H4 (cell line): ENCODE measurements at regions not wholly inside any gene's neighbourhood (a gene's known extent, or its start where the extent isn't known, plus 50 kb on each side); places are given as distances from the start of the nearest gene placed in this dataset.
A peak's percentile ranks its signal among the peaks of the same experiment; 100 is the strongest.

Source experiments
- DNase-seq: peaks from one replicate; pipeline ENCODE4 v3.0.0-alpha.2; 2015; ENCODE audit warnings: low spot score

DNA sequence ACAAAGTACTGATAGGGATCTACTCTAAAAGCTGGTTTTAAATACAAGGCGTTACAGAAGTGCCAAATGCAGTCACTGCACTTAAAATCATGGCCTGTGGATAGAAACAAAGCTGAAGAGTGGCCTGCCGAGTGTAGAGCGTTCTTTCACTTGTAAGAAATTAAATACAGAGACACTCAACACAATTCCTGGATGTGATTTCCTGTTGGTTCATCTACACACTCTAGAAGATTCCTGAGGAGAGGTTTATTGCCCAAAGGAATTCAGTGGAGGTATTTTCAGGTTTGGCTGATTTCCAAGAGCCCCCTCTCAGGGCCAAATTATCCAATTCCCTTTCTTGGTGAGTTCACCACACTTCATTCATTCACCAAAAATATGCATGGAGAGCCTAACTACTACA is 200.3 kb upstream of the IL12A start:
- DNase-seq, result peak; percentile 28

DNA sequence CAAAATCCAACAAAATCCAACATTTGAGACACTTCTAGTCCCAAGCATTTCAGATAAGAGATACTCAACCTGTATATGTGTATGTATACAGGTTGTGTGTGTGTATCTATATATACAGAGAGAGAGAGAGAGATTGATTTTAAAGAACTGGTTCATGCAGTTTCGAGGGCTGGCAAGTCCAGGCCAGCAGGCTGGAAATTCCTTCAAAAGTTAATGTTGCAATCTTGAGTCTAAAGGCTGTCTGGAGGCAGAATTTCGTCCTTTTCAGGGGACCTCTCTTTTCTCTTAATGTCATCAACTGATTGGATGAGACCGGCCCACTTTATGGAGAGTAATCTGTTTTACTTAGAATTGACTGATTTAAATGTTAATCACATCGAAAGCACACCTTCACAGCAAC is 199.6 kb upstream of the IL12A start:
- no peak for DNase-seq

DNA sequence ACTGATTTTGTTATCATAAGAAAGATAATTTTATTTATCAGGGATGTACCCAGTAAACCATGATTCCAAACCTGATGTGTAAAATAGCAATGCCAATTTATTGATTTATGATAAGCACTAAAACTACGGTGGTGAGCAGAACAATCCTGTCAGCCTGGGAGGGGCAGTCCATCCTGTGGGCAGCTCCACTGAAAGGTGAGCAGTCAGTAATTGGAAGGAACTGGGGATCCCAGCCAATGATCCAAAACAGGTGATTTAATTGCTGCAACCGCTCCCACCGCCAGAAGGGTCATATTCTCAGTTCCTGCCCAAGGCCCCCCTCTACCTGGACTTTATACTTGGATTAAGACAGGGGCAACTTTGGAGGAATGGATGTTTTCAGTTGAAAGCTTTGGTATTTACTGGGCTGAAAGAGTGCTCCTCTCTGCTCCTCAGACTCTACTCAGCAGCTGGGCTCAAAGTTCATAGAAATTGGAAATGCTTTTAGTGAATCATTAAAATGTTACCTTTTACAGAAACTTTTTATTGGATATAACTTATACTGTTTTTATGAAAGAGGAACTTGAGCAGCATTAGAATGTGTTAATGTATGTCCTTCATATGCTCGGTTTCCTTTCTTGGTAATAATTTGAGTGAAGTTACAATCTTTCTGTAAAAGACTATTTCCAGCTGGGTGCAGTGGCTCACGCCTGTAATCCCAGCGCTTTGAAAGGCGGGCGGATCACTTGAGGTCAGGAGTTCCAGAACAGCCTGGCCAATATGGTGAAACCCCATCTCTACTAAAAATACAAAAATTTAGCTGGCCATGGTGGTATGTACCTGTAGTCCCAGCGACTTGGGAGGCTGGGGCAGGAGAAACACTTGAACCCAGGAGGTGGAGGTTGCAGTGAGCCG is 198.6 kb upstream of the IL12A start:
- DNase-seq, result no peak

DNA sequence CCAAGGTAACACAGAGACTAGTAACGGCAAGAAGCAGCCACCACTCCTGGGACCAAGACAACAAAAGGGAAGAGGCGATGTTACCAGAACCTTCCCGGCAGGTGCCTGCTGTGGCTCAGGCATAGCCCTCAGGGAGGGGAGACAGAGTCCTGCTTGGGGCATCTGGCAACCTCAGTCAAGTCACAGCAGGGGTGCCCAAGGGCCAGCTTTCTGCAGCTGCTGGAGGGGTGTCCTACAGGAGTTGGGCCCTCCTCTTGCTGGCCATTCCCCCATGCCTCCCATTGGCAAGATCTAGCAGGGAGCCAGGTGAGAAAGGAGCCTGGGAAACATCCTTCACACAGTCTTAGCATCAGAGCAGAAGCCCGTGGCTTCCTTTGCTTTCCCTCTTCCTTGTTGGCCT is 197.3 kb upstream of the IL12A start:
- DNase-seq, result no peak

DNA sequence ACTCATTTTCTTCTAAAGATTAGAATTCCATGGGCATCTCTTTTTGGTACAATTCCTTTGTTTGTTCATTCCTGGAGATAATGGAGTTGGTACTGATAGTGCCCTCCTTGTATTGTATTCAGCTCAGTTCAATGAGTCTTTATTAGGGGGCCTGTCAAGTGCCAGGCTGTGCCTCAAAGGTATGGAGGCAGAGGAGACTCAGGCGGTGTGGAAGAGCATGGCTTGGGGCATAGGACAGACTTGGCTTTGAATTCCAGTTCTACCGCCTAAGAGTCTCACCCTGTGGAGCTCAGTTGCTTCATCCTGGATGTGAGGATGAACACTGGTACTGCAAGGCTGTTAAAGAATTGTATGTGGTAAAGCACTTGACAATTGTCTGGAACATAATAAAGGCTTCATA is 196.6 kb upstream of the IL12A start:
- no peak for DNase-seq

DNA sequence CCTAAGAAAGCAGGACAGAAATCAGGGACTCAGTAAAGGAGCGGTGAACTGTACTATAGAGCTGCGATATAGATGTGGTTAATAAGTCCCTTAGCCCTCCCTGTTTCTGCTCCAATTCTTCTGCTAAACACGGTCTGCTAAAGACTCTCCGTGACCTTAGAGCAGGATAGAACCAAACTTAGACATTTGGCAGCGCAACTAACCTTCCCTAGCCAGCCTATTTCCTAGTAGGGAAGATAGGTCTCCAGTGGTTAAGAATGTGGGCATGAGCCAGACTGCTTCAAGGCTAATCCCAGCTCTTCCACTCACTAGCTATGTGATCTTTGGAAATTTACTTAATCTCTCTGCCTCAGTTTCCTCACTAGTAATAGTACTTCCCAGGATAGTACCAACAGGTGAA is 193.6 kb upstream of the IL12A start:
- DNase-seq, result no peak

DNA sequence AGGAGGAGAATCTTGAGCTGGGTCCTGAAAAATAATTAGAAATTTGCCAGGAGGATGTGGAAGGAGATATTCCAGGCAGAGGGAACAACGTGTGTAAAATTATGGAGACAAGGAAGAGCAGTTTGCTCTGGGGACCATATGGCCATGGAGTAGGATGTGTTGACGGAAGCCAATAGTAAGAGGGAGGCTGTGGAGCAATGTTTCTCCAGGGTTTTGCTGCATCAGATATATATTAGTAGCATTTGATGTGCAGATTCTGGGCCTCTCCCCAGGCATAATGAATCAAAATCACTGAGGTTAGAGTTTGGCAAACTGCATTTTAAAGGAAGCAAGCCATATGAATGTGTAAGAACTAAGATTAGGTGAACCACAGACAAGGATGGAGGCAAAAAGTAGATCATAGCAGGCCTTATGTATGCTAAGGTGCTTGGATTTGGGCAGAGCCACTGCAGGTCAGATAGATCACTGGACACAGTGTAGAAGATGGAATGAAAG is 192.9 kb upstream of the IL12A start:
- DNase-seq, result no peak

DNA sequence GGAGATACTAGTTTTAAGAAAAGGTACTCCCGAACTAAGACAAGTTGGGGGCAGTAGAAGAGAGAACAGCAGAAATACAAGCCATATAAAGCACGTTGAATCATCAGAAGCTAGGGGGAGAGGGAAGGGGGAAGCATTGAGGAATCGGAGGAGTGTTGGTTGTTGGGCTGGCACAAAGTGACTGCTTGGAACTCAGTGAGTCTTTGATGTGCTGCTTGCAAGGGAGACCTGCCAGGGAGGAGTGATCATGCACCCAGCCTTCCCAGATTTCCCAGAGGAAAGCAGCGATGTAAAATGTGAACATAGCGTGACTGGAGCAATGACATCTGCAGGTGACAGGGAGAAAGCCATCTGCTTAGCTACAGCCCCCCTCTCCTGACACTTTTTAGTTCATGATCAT is 192.4 kb upstream of the IL12A start:
- DNase-seq, result no peak

DNA sequence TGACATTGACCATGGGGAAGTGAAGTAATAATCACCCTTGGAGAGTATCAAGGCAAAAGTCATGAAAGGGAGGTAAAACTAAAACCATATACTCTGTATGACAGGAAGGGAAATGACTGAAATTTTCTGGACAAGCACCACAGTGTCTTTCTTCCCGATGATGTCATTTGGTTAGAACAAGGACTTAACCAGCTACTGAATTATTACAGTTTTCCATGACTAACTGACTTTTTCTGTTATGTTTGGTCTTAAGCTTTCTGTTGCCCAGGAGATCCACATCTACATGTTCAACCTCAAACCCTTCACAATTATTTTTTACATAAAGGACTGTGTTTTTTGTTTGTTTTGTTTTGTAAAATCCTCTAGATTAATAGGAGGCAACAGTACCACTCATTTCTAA is 191.9 kb upstream of the IL12A start:
- peak; percentile 51 for DNase-seq

DNA sequence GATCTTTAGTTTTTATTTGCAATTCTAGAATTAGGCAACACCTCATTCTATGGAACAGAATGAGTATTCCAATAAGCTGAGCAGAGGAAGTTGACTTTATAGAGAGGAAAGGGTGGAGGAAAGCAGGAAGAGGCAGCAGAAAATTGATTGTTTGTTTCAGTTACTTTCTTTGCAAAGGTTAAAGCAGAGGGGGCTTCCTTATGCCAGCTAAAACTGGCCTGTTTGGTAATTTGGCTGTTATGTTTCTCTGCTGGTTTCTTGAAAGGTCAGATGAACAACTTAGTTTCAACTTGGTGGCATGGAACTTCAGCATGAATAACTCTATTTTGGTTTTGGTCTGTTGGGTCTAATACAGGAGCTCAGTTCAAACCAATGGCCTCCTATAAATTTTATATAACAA is 190.9 kb upstream of the IL12A start:
- no peak for DNase-seq

DNA sequence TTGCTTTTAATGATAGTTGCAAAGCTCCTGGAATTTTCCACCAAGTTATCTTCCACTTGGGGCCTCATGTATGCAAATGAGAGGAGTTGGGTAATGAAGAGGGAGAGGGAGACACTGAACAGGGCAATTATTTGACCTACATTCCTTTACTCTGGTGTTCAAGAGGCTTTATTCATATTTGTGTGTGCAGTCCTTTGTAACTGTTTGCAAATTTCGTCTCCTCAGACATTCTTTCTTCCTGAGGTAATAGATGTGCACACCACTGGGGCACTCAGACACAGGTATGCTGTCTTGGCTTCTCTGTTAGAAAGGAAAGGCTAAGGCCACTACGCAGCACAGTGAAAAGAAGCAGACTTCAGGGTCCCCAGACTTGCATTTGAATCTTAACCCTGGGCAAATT is 189.7 kb upstream of the IL12A start:
- no peak for DNase-seq

DNA sequence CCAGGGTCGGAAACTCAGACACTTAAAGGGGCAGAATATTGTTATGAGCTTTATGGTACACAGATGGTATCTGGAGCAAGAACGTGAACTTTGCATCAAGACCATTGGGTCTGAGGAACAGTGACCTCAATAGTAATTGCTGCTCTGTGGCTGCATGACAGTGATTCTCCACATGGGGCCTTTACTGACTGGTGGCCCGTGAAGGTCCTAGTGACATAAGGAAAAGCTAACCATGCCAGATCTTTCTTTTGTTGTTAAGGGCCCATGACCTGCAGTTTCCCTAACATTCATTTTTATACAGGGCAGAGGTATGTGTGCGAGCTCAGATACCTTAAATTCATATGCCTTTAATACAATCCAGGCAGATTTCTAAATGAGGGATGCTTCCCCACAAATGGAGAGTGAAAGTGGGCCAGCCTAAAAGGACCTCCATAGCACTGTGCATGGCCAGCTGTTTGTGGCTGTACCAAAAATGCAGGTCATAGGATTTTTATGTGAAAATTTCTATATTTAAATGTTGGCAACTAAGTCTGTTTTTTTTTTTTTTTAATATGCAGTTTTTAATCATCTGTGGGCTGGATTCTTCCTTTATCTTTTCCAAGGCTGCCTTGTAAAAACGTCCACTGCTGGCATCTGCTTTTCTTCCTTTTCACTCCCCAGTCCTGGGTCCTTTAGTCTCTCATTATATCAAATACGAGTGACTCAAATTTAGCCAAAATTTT is 188.0 kb upstream of the IL12A start:
- no peak for DNase-seq

DNA sequence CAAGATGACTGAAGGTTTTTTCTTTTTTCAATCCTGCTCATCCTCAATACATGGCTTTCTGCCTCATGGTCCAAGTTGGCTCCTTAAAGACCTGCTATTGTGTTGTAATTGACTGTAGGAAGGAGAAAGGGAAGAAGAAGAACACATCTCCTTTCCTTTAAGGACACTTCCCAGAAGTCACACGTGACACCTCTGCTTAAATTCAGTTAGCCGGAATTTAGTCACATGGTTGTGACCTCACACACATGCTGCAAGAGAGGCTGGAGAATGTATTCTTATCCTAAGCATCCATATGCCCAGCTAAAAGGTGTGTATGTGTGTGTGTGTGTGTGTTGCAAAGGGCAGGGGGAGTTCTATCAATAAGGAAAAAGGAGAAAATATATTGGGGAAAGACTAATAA is 185.8 kb upstream of the IL12A start:
- no peak for DNase-seq

DNA sequence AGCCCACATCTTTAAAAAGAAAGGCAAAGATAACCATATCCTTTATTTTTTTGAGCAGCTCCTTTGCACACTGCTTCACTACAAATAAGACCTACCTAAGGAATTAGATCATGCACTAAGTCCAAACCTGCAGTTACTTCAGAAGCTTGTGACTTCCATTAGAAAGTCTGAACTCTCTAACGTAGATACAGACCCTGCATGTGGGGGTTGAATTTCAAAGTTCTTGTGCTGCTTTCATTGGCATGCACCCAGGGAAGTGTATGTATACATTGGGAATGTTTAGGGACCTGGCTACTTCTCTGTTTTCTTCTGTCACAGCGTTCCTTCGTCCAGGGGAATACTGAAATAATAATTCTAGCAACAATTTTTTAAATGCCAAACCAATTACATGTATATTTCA is 185.2 kb upstream of the IL12A start:
- no peak for DNase-seq

DNA sequence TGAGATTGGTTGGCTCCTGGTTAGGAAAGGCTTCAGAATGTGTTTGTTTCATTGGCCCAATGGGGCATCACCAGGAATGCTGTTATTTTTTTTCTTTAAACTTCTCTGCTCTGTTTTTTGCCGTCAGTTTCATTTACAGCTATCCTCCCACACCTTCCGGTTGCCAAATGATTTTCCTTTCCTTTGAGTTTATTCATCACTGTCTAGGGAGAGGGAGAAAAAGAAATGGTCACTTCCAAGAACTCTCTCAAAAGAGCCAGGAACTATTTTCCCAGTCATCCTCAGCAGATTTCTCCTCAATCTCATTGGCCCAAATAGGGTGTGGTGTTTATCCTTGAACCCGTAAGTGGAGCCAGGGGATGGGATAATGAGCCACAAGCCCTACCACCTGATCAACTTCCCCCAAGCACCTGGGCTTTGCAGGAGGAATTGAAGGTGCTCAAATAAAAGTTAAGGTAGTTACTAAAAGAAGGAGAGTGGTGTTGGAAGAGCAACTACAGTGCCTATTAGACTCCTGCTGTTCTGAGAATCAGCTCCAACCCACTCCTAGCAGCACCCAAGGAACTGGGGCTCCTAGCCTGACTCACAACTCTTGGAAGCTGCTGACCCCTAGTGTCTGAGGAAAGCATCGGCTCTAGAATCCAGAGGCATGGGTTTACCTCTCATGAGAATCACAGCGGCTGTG is 183.8 kb upstream of the IL12A start:
- peak; percentile 87 for DNase-seq

DNA sequence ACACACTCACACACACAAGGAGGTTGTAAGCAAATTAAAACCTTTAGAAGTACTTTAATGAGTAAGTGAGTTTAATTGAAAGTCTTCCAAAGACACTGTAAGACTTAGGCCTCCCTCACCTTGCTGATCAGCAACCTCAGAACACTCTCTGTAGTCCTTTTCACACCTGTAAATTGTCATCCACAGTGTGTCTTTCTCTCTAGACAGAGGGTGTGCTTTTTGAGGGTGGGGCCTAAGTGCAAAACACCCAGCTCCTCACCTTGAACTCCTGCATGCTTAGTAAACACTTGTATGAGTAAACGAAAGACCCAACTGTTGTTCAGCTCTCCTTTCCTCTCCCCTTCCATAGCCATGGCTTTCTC is 183.2 kb upstream of the IL12A start:
- DNase-seq, result no peak

DNA sequence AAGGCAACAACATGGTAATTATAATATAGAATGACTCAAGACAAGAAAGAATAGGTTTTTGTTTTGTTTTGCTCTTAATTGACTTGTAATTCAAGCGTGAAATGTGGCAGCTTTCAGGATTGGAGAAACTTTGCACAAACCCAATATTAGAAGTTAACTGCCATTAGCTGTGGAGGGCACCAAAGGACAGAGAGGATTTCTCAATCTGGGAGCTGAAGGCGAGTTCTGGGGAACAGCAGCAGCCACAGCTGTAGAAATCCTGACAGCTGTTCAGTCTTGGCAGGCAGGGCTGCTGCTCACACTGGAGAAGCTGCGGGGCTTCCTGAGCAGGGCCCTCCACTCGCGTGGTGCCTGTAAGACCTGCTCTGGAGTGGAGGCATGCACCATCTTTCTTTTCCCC is 182.2 kb upstream of the IL12A start:
- DNase-seq, result no peak

DNA sequence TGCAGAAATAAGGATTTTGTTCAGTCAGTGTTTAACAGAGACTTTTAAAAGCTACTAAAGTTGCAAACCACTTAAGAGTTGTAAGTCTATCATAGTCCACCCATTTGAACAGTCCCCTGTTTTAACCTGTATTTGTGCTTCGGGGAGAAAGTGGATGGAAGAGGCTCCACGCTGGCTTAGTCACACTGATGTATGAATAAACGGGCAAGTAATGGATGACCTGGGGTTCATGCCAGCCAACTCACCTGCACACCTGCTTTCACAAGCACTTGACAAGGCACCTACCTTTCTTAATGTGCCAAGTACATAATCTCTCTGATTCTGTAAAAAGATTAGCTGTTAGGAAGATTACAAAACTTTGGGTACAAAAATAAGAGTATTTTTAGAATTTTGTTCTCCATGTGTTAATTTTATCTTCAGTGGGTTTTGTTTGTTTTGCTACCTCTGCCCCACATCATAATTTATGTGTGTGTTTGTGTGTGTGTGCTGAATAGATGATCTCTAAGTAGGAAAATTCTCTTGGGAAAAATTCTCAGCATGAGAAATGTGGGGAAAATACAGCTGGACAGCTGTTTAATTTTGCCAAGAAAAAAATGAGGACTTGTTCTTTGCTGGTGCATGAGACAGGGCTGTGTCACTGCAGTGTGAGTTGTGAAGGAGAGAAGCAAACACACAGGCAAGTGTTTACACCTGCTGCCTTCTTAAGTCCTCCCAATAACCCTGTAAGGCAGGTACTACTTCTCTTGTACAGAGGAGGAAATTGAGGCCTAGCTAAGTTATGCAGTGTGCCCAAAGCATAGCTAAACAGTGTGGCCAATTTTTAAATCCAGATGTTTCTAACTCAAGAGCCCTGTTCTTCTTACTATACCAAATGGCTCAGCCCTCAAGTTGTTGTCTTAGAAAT is 181.2 kb upstream of the IL12A start:
- no peak for DNase-seq

DNA sequence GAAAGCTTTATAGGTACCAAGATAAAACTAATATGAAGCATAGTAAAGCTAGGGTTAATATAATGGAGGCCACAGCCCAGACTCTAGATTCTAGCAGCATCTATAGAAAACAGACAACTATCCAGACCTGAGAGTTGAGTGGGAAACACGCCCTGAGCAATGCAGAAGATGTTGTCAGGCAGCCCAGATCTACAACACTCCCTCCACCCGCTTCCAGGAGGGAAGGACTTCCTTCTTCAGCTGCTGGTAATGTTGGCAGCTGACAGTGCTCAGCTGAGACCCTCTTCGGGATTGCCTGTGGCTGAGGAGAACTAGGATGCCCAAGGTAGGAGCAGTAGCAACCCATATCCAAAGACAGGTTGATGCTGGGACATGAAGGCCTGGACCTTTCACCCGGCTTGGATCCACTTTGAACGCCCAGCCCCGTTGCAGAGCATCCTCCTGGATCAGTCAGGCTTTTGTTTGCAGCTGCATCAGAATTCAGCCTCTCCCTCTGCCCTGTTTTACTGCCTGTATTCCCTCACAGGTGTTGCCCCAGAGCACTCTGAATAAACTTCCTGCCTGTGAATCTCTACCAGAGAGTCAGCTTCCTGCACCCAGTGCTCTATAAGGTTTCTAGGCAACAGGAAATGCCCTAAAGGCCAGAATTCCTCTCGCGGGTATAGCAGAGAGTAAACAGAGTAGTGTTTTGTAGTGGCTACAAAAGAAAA is 174.7 kb upstream of the IL12A start:
- DNase-seq, result peak; percentile 52

DNA sequence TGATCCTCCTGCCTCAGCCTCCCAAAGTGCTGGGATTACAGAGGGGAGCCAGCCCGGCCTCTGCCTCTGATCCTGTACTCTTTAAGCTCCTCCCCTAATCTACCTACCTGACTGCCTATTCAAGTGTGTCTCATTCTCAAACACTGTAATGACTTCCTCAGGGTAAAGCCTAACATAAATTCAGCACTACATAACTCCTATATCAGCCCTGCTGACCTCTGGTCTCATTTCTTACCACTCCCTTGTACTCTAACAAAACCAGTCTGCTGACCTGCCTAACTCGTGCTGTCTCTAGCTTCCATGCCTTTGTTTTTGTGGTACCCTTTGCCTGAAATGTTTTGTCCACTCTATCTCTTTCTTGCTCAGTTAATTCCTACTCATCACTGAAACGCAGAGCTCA is 172.1 kb upstream of the IL12A start:
- DNase-seq, result no peak

DNA sequence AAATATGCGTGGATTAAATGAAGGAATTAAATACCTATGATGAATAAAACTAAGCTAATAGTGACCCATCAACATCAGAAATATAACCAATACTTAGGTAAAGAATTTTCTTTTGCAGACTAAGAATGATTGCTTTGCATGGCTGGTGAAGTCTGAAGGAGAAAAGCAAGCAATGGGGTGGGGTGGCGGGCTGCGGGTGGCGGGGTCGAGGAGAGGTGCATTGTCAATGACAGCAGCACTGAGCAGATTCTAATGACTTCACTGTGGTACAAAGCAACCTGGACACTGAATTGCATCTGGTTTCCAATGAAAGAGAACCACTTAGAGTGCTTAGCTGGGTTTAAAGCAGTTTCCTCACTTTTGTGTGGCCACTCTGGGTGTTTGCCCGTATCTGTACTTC is 171.5 kb upstream of the IL12A start:
- no peak for DNase-seq
